Parathyroid adenoma (tissue), 2 donors: ENCODE measurements at regions not wholly inside any gene's neighbourhood (a gene's known extent, or its start where the extent isn't known, plus 50 kb on each side); places are given as distances from the start of the nearest gene placed in this dataset.

Experiments used
- H2AFZ ChIP-seq: fragments of 300-600 bp; sonication (generic); one replicate; pipeline ENCODE4 v1.7.0; 2017; ENCODE audit warnings: antibody characterized with exemption, mild to moderate bottlenecking
- H3K27ac ChIP-seq: fragments of 300-600 bp; sonication (generic); one replicate; pipeline ENCODE4 v1.7.0; 2017
- H3K27me3 ChIP-seq: fragments of 300-600 bp; sonication (generic); one replicate; pipeline ENCODE4 v1.7.0; 2017; ENCODE audit warnings: low read length; ENCODE audit not compliant: control insufficient read depth, insufficient read depth
- H3K36me3 ChIP-seq: fragments of 300-600 bp; sonication (generic); one replicate; pipeline ENCODE4 v1.7.0; 2017; ENCODE audit warnings: low read length; ENCODE audit not compliant: control insufficient read depth, insufficient read depth
- H3K4me1 ChIP-seq: fragments of 300-600 bp; sonication (generic); one replicate; pipeline ENCODE4 v1.7.0; 2017; ENCODE audit warnings: control low read depth
- H3K4me2 ChIP-seq: fragments of 300-600 bp; sonication (generic); one replicate; pipeline ENCODE4 v1.7.0; 2017; ENCODE audit warnings: low read length
- H3K4me3 ChIP-seq: fragments of 300-600 bp; sonication (generic); one replicate; pipeline ENCODE4 v1.7.0; 2017; ENCODE audit warnings: low read depth, low read length
- H3K79me2 ChIP-seq: fragments of 300-600 bp; sonication (generic); one replicate; pipeline ENCODE4 v1.7.0; 2017; ENCODE audit warnings: control low read depth
- H3K9ac ChIP-seq: fragments of 300-600 bp; sonication (generic); one replicate; pipeline ENCODE4 v1.7.0; 2017; ENCODE audit warnings: mild to moderate bottlenecking
- H3K9me3 ChIP-seq: fragments of 300-600 bp; sonication (generic); one replicate; pipeline ENCODE4 v1.7.0; 2017; ENCODE audit warnings: low read length; ENCODE audit not compliant: control insufficient read depth
- CTCF ChIP-seq: fragments of 300-600 bp; sonication (generic); IDR thresholded peaks from one replicate; pipeline ENCODE4 v1.7.0; 2017; ENCODE audit warnings: antibody characterized with exemption, mild to moderate bottlenecking
- donor health status: primary hyperparathyroidism.

GRCh38 chr10:78533776-78534175 lies 500.1 kb downstream of the RPS24 start:
- Histone ChIP-seq H3K36me3 (no peaks in the 10 kb centered on the region), H3K9me3 (no peaks in the 10 kb centered on the region)

GRCh38 chr10:78535716-78536218 lies 502.1 kb downstream of the RPS24 start:
- H3K4me2 ChIP-seq: no peak overlapping the region
- no peaks in the 10 kb centered on the region for H3K79me2 ChIP-seq
- no peak overlapping the region for H2AFZ ChIP-seq
- H3K27ac ChIP-seq: no peak overlapping the region
- no peak overlapping the region for H3K4me3 ChIP-seq
- no peaks in the 10 kb centered on the region for H3K27me3 ChIP-seq
- TF ChIP-seq CTCF: no peak
- H3K9me3 ChIP-seq: no peaks in the 10 kb centered on the region
- H3K9ac ChIP-seq: no peak overlapping the region
- H3K36me3 ChIP-seq: no peaks in the 10 kb centered on the region
- no peaks in the 10 kb centered on the region for H3K4me1 ChIP-seq

More at GRCh38 chr10:78533776-78534175, 500.1 kb downstream of the RPS24 start:
- Histone ChIP-seq H3K79me2 (no peaks in the 10 kb centered on the region), H3K4me3 (no peak overlapping the region), H3K4me1 (no peaks in the 10 kb centered on the region), H3K27ac (no peak overlapping the region), H3K9ac (no peak overlapping the region), H3K27me3 (no peaks in the 10 kb centered on the region), H3K4me2 (no peak overlapping the region), H2AFZ (no peak overlapping the region)
- TF ChIP-seq CTCF: no peak

GRCh38 chr10:78537018-78537417 lies 503.4 kb downstream of the RPS24 start:
- H3K4me2 ChIP-seq: no peak overlapping the region
- H3K4me3 ChIP-seq: no peak overlapping the region
- no peaks in the 10 kb centered on the region for H3K27me3 ChIP-seq
- H2AFZ ChIP-seq: no peak overlapping the region
- no peaks in the 10 kb centered on the region for H3K36me3 ChIP-seq
- H3K9ac ChIP-seq: no peak overlapping the region
- H3K79me2 ChIP-seq: no peaks in the 10 kb centered on the region
- no peaks in the 10 kb centered on the region for H3K4me1 ChIP-seq
- TF ChIP-seq CTCF: no peak
- H3K9me3 ChIP-seq: no peaks in the 10 kb centered on the region
- H3K27ac ChIP-seq: no peak overlapping the region

GRCh38 chr10:78539247-78539766 lies 505.6 kb downstream of the RPS24 start:
- no peaks in the 10 kb centered on the region for H3K79me2 ChIP-seq
- H3K4me3 ChIP-seq: no peak overlapping the region
- H3K4me2 ChIP-seq: no peak overlapping the region

More at GRCh38 chr10:78539247-78539766, 505.6 kb downstream of the RPS24 start:
- TF ChIP-seq CTCF: no peak
- no peak overlapping the region for H2AFZ ChIP-seq
- H3K9me3 ChIP-seq: no peaks in the 10 kb centered on the region
- H3K9ac ChIP-seq: no peak overlapping the region
- no peaks in the 10 kb centered on the region for H3K27me3 ChIP-seq
- peaks cover 19% of the 10 kb centered on the region for H3K4me1 ChIP-seq
- no peaks in the 10 kb centered on the region for H3K36me3 ChIP-seq
- H3K27ac ChIP-seq: no peak overlapping the region
